K562 (cell line): ENCODE measurements at regions not wholly inside any gene's neighbourhood (a gene's known extent, or its start where the extent isn't known, plus 50 kb on each side); places are given as distances from the start of the nearest gene placed in this dataset.
A peak's percentile ranks its signal among the peaks of the same experiment; 100 is the strongest.

ENCODE experiments used
- HES1 ChIP-seq: fragments of 450-650 bp; IDR thresholded peaks from 2 replicates; pipeline ENCODE4 v1.6.1; 2016; ENCODE audit warnings: low read depth, mild to moderate bottlenecking, moderate library complexity
- HEY1 ChIP-seq: fragments of 250-450 bp; sonication (Bioruptor Pico); IDR thresholded peaks from 2 replicates; pipeline ENCODE4 v1.5.0; 2020; ENCODE audit warnings: mild to moderate bottlenecking, moderate library complexity, borderline replicate concordance
- POU5F1 ChIP-seq: fragments of 150-350 bp; IDR thresholded peaks from 2 replicates; pipeline ENCODE4 v1.6.1; 2014; ENCODE audit warnings: borderline replicate concordance, low read length, low read depth, mild to moderate bottlenecking; ENCODE audit not compliant: partially characterized antibody
- RFX7 ChIP-seq: fragments of 250-450 bp; sonication (Bioruptor Pico); IDR thresholded peaks from 2 replicates; pipeline ENCODE4 v1.5.1; 2021; ENCODE audit warnings: mild to moderate bottlenecking
- TAF15 ChIP-seq: fragments of 200-400 bp; formaldehyde crosslinking; IDR thresholded peaks from 2 replicates; pipeline ENCODE4 v1.6.1; 2017; ENCODE audit warnings: mild to moderate bottlenecking, low read depth, low read length, moderate library complexity
- TBP ChIP-seq: optimal IDR thresholded peaks from 2 replicates; pipeline ENCODE3; 2011; ENCODE audit warnings: low read depth, low read length, improper control_type of control experiment
- TRIM24 ChIP-seq, 2 experiments: fragments of 450-650 bp; IDR thresholded peaks; 2 replicates each; pipeline ENCODE4 v1.6.1; 2016
- ZNF589 ChIP-seq: fragments of 200-800 bp; sonication (Bioruptor generic); IDR thresholded peaks from 2 replicates; pipeline ENCODE4 v1.6.1; 2016; ENCODE audit warnings: low read depth, missing genetic modification characterization, missing compliant biosample characterization
- ZNF609 ChIP-seq: sonication (generic); formaldehyde crosslinking; IDR thresholded peaks from 2 replicates; pipeline ENCODE4 v1.8.1; 2023; ENCODE audit warnings: missing genetic modification reagents, mild to moderate bottlenecking, borderline replicate concordance
- TF ChIP-seq, protein P1 (sequence below): fragments of 450-650 bp; IDR thresholded peaks from 2 replicates; pipeline ENCODE4 v1.6.1; 2017; ENCODE audit warnings: antibody characterized with exemption, mild to moderate bottlenecking
- TF ChIP-seq, protein P2 (sequence below): sonication (generic); formaldehyde crosslinking; IDR thresholded peaks from 2 replicates; pipeline ENCODE4 v1.8.0; 2022; ENCODE audit warnings: missing genetic modification reagents, mild to moderate bottlenecking, borderline replicate concordance
- TF ChIP-seq, protein P3 (sequence below): fragments of 450-650 bp; formaldehyde crosslinking; IDR thresholded peaks from 2 replicates; pipeline ENCODE4 v1.4.0; 2020; ENCODE audit warnings: mild to moderate bottlenecking, moderate library complexity

DNA sequence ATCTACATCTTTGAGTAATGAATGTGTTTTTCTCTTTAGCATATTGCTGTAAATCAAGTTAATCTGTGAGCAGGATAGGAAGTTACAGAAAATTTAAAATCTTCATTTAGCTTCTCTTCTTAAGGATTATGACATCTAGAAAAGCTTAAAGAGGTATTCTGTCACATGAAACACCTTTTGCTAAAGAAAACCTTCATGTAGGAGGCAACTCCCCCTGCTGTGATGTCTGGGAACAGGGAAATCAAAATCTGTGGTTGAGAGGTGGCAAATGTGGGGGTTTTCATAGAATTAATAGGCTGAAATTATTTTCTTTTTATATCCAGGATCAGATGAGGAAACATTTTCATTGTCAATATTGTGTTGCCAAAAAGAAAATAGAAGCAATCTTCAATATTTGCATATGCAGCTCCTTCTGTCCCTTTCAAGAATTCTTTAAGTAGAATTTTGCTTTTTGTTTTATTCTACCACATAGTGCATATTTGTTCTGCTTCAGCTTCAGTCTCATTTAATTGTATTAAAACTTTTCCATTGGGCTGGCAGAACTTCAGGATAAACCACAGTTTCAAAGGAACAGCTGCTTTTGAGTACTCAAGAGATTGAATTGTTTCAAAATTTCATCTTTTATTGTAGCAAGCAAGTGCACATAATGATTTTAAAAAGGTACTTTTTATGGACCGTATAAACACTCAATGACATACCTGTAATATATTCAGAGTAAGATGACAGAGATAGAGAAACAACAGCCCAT is 128.4 kb downstream of the RAP2B start (continued):
- TF ChIP-seq ZNF609 (CRISPR knock-in tag) (no peak), HES1 (no peak), TBP (no peak), POU5F1 (no peak), HEY1 (CRISPR knock-in tag) (no peak), TRIM24 (IDR thresholded peaks at IDR 0.05) (no peak), RFX7 (CRISPR knock-in tag) (no peak), ZNF589 (CRISPR knock-in tag) (no peak), TAF15 (no peak)
- TF ChIP-seq, protein P1, sequence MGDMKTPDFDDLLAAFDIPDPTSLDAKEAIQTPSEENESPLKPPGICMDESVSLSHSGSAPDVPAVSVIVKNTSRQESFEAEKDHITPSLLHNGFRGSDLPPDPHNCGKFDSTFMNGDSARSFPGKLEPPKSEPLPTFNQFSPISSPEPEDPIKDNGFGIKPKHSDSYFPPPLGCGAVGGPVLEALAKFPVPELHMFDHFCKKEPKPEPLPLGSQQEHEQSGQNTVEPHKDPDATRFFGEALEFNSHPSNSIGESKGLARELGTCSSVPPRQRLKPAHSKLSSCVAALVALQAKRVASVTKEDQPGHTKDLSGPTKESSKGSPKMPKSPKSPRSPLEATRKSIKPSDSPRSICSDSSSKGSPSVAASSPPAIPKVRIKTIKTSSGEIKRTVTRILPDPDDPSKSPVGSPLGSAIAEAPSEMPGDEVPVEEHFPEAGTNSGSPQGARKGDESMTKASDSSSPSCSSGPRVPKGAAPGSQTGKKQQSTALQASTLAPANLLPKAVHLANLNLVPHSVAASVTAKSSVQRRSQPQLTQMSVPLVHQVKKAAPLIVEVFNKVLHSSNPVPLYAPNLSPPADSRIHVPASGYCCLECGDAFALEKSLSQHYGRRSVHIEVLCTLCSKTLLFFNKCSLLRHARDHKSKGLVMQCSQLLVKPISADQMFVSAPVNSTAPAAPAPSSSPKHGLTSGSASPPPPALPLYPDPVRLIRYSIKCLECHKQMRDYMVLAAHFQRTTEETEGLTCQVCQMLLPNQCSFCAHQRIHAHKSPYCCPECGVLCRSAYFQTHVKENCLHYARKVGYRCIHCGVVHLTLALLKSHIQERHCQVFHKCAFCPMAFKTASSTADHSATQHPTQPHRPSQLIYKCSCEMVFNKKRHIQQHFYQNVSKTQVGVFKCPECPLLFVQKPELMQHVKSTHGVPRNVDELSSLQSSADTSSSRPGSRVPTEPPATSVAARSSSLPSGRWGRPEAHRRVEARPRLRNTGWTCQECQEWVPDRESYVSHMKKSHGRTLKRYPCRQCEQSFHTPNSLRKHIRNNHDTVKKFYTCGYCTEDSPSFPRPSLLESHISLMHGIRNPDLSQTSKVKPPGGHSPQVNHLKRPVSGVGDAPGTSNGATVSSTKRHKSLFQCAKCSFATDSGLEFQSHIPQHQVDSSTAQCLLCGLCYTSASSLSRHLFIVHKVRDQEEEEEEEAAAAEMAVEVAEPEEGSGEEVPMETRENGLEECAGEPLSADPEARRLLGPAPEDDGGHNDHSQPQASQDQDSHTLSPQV = peak; percentile 17; the same call in 1 of the 2 replicates
- TF ChIP-seq, protein P2, sequence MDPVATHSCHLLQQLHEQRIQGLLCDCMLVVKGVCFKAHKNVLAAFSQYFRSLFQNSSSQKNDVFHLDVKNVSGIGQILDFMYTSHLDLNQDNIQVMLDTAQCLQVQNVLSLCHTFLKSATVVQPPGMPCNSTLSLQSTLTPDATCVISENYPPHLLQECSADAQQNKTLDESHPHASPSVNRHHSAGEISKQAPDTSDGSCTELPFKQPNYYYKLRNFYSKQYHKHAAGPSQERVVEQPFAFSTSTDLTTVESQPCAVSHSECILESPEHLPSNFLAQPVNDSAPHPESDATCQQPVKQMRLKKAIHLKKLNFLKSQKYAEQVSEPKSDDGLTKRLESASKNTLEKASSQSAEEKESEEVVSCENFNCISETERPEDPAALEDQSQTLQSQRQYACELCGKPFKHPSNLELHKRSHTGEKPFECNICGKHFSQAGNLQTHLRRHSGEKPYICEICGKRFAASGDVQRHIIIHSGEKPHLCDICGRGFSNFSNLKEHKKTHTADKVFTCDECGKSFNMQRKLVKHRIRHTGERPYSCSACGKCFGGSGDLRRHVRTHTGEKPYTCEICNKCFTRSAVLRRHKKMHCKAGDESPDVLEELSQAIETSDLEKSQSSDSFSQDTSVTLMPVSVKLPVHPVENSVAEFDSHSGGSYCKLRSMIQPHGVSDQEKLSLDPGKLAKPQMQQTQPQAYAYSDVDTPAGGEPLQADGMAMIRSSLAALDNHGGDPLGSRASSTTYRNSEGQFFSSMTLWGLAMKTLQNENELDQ = no peak
- TF ChIP-seq, protein P3, sequence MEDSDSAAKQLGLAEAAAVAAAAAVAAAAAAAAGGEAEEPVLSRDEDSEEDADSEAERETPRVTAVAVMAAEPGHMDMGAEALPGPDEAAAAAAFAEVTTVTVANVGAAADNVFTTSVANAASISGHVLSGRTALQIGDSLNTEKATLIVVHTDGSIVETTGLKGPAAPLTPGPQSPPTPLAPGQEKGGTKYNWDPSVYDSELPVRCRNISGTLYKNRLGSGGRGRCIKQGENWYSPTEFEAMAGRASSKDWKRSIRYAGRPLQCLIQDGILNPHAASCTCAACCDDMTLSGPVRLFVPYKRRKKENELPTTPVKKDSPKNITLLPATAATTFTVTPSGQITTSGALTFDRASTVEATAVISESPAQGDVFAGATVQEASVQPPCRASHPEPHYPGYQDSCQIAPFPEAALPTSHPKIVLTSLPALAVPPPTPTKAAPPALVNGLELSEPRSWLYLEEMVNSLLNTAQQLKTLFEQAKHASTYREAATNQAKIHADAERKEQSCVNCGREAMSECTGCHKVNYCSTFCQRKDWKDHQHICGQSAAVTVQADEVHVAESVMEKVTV (CRISPR knock-in tag) = peak; percentile 59; the same call in 1 of the 2 replicates
